ENCODE measurements at regions not wholly inside any gene's neighbourhood (a gene's known extent, or its start where the extent isn't known, plus 50 kb on each side); places are given as distances from the start of the nearest gene placed in this dataset.

- TF ChIP-seq CTCF (IDR thresholded peaks at IDR 0.05) (no peak), POLR2A (IDR thresholded peaks at IDR 0.05) (no peak)
Measured at GRCh38 chr11:23212807-23213206, 352.5 kb upstream of the CCDC179 start.
